Dermis microvascular lymphatic vessel endothelial cell (primary cell): ENCODE measurements at regions not wholly inside any gene's neighbourhood (a gene's known extent, or its start where the extent isn't known, plus 50 kb on each side); places are given as distances from the start of the nearest gene placed in this dataset.

ENCODE experiments used
- DNase-seq, 2 donors: peaks; one replicate each; pipeline versions ENCODE4 v3.0.0 to v3.0.0-alpha.2; 2010; ENCODE audit warnings: low read depth in 2 of 2

- no peak for DNase-seq
Measured at GRCh38 chrX:122512561-122513072, 671.5 kb upstream of the GRIA3 start.

DNA sequence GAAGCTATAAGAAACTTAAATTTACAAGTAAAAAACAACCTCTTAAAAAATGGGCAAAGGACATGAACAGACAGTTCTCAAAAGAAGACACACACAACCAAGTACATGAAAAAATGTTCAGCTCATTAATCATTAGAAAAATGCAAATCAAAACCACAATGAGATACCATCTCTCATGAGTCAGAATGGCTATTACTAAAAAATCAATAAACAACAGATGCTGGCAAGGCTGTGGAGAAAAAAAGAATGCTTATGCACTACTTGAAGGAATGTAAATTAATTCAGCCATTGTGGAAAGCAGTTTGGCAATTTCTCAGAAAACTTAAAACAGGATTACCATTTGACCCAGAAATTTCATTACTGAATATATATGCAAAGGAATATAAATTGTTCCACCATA is 666.3 kb upstream of the GRIA3 start:
- no peak for DNase-seq

DNA sequence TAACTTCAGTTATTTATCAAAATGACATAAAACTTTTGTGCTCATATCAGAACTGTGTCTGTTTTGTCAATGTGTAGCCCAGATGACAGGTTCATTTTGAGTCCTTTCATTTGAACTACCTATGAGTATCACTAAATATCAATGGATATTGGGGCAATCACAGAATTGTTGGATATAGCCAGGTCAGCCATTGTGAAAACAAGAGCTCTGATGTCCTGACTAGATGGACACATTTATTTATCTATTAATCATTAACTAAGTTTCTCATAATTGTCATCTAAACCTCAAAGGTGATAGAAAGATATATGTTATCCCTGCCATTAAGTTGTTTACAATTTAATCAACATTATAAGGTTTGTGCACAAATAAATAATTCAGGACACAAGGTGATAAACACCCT is 638.3 kb upstream of the GRIA3 start:
- no peak for DNase-seq

- DNase-seq = no peak
Measured at GRCh38 chrX:122546269-122546668, 637.8 kb upstream of the GRIA3 start.

GRCh38 chrX:122552286-122552800 is 631.7 kb upstream of the GRIA3 start:
- no peak for DNase-seq

DNA sequence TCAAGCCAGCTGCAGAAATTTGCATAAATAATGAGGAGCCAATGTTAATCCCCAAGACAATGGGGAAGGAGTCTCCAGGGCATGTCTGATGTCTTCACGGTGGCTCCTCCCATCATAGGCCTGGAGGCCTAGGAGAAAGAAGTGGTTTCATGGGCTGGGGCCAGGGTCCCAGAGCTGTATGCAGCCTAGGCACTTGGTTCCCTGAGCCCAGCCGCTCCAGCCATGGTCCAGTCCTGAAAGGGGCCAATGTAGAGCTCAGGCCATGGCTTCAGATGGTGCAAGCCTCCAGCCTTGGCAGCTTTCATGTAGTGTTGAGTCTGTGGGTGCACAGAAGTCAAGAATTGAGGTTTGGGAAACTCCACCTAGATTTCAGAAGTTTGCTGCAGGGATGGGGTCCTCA is 628.2 kb upstream of the GRIA3 start:
- DNase-seq = no peak

- no peak for DNase-seq
Measured at GRCh38 chrX:122565952-122566351, 618.1 kb upstream of the GRIA3 start.

GRCh38 chrX:122566401-122566800 is 617.7 kb upstream of the GRIA3 start:
- DNase-seq = no peak

DNA sequence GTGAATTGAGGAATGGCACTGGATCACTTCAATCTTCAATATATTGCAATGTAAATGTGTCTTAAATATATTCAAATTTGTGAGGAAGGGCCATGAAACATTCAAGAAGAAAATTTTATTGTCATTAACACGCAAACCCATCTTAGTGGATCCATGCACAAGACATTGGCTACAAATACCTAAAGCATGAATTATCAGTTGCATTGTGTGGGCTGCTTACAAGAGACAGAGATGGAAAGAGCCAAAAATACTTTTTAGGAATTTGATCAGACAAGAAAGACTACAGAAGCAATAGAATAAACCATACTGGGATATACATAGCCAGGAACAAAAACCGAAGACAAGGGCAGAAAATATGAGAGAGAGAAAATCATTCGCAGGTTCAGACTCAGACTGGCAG is 616.2 kb upstream of the GRIA3 start:
- no peak for DNase-seq

- no peak for DNase-seq
Measured at GRCh38 chrX:122572461-122572860, 611.6 kb upstream of the GRIA3 start.

DNA sequence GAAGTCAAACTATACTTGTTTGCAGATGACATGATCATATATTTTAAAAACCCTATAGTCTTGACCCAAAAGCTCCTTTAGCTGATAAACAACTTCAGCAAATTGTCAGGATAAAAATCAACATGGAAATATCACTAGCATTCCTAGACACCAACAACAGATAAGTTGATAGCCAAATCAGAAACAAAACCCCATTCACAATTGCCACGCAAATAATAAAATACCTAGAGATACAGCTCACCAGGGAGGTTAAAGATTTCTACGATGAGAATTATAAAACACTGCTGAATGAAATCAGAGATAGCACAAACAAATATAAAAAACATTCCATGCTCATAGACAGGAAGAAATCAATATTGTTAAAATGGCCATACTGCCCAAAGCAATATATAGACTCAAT is 605.0 kb upstream of the GRIA3 start:
- DNase-seq = no peak

GRCh38 chrX:122579526-122579925 is 604.6 kb upstream of the GRIA3 start:
- no peak for DNase-seq

DNA sequence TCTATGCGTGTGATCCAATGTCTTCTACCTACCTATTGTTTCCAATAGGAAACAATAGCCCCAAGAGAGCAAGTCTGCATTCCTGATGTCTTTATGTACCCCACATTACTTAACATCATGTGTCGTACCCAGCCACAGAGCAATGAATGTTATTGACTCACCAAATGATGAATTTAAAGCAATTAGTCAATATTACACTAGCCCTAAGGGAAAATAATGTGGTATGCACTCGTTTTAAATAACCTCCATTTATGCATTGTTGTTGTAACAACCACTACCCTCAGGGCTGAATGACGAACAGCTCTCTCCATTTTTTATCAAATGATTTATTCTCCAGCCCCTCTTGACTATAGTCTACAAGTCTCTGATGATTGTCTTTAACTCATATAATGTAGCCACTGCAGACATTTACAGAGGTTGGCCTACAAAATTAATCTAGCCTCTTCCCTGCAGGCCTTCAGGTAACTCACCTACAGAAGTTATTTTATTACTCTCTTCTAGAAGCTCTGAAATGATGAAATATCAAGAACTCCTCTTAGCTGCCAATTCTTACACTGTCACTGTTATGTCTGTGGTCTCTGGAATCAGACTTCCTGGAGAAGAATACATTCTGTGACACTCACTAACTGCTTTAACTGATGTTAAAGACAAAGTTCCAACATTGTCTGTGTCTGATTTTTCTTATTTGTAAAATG is 601.7 kb upstream of the GRIA3 start:
- DNase-seq = no peak

GRCh38 chrX:122582975-122583305 is 601.1 kb upstream of the GRIA3 start:
- no peak for DNase-seq

- no peak for DNase-seq
Measured at GRCh38 chrX:122583551-122583950, 600.5 kb upstream of the GRIA3 start.

GRCh38 chrX:122584981-122585380 is 599.1 kb upstream of the GRIA3 start:
- DNase-seq = no peak

DNA sequence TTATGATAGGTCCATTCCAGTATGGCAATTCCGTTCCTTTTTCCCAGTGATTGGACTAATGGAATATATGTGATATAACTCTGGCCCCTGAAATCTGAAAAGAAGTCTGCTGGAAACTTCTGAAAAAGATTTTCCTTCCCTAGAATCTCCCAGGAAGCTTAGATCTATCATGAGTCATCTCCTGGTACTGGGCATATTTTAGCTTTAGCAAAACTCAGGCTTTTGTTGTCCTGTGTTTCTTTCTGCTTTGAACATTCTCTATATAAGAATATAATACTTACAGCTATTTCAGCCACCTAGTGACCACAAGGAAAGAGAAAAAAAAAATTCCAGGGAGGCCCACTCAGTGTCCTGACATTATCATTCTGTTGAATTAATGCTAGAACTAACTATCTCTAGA is 597.2 kb upstream of the GRIA3 start:
- no peak for DNase-seq

- DNase-seq = no peak
Measured at GRCh38 chrX:122591546-122591945, 592.5 kb upstream of the GRIA3 start.

DNA sequence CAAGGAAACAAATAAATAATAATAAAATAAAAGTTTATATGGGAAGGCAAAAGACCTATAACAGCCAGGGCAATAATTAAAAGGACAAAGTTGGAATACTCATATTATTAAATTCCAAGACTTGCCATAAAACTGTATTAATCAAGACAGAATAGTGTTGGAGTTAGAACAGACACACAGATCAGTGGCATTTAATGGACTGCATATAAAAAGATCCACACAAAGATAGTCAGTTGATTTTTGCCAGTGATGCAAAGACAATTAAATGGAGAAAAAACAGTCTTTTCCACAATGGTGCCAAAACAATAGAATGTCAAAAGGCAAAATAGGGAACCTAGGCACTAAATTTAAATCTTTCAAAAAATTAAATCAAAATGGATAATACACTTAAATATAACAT is 587.1 kb upstream of the GRIA3 start:
- DNase-seq = no peak

GRCh38 chrX:122622795-122623194 is 561.3 kb upstream of the GRIA3 start:
- DNase-seq = no peak

- DNase-seq = no peak
Measured at GRCh38 chrX:122625239-122625638, 558.8 kb upstream of the GRIA3 start.

GRCh38 chrX:122625821-122626220 is 558.3 kb upstream of the GRIA3 start:
- DNase-seq = no peak

DNA sequence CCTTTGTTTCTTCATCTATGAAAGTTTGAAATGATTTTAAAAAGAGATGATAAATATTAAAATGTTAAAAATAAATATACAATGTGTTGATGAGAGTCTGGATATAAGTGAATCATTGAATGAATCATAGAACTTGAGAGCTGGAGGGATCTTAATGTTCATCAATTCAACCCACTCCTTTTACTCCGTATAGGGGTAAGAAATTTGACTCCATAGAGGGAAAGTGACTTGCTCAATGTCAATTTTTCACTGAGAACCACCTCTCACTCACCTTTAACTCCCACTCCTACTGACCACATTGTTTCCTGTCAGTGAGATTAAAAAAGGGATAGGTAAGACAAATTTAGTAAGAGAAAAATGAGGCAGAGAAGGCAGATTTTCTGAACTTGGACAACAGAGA is 557.2 kb upstream of the GRIA3 start:
- DNase-seq = no peak

- DNase-seq = no peak
Measured at GRCh38 chrX:122641136-122641535, 542.9 kb upstream of the GRIA3 start.
